AG09309 (cell line): ENCODE measurements at regions not wholly inside any gene's neighbourhood (a gene's known extent, or its start where the extent isn't known, plus 50 kb on each side); places are given as distances from the start of the nearest gene placed in this dataset.

Source experiments
- DNase-seq: peaks from one replicate; pipeline ENCODE4 v3.0.0-alpha.2; 2010; ENCODE audit warnings: low read depth
- H3K4me3 ChIP-seq: 2 replicates; pipeline ENCODE4 v1.5.1; 2011; ENCODE audit warnings: mild to moderate bottlenecking, low read depth, low read length, moderate library complexity; ENCODE audit not compliant: control insufficient read depth
- TF ChIP-seq, protein P1 (sequence below): IDR thresholded peaks from 2 replicates; pipeline ENCODE4 v1.5.1; 2011; ENCODE audit warnings: mild to moderate bottlenecking, low read depth, low read length, inconsistent platforms; ENCODE audit not compliant: insufficient read depth, control insufficient read depth; ENCODE audit errors: missing control alignments

DNA sequence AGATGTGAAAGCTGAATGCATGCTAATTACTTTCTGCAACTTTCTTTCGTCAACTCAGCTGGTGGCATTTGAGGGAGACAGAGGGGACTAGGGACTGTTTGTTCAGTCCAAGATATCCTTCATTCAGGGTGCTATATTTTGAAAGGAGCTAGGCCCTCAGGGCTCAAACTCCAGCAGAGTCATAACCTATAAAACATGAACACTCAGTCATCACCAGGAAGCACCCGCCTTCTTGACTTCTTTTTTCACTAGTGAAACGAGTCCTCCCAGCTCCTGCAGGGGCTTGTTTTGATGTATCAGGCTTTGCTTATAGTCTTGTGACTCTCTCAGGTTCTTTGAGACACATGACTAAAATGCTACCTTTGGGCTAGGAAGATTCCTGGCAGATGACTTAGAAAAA lies 230.6 kb downstream of the PCDH7 start:
- no peak for DNase-seq
- TF ChIP-seq, protein P1, sequence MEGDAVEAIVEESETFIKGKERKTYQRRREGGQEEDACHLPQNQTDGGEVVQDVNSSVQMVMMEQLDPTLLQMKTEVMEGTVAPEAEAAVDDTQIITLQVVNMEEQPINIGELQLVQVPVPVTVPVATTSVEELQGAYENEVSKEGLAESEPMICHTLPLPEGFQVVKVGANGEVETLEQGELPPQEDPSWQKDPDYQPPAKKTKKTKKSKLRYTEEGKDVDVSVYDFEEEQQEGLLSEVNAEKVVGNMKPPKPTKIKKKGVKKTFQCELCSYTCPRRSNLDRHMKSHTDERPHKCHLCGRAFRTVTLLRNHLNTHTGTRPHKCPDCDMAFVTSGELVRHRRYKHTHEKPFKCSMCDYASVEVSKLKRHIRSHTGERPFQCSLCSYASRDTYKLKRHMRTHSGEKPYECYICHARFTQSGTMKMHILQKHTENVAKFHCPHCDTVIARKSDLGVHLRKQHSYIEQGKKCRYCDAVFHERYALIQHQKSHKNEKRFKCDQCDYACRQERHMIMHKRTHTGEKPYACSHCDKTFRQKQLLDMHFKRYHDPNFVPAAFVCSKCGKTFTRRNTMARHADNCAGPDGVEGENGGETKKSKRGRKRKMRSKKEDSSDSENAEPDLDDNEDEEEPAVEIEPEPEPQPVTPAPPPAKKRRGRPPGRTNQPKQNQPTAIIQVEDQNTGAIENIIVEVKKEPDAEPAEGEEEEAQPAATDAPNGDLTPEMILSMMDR = no peak

DNA sequence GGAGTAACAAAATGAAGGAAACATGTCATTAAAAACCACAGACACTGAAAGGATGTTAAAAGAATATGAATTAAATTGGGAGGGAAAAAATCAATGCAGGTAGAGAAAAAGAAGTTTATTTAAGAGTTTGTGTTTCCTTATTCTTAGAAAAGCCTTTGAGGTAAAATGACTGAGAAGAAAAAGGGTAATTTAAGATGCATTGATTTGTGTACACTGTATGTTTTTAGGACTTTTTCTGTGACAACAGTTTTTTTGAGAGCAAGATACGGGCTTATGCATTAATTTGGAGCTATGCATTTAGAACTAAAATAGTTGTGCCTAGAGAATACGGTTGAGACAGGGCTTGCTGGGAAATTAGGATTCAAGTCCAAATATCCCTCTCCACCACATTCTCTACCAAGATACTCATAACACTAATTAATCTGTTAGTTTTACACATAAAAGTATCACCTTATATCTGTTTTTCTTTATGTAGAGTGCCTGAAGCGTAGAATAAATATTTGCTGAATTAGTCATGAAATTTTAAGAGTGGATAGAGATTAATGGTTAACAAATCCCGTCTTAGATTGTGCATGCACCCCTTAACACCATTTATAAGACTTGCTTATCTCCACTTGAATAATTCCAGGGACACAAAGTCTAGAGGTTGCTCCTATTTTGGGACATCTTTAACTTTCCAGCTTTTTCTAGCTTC lies 232.5 kb downstream of the PCDH7 start:
- DNase-seq = no peak
- no peak overlapping the region for H3K4me3 ChIP-seq
- TF ChIP-seq, protein P1 = no peak

More for the DNA sequence above, 230.6 kb downstream of the PCDH7 start:
- no peak overlapping the region for H3K4me3 ChIP-seq

DNA sequence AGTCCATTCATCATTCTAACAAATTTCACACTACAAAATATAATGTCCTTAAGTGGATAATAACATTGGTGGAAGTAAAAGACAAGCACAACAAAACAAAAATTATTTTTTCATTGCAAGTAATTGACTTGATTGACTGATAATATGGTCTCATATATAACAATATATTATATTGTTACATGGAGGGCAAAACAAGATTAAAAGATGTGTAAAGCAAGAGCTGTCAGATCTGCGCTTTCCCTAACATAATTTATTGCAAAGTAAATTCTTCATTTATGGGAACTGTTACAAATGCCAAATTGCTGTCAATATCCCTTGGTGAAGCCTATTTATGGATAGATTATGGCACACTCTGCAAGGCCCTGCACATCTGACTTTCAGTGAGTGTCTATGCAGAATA lies 233.6 kb downstream of the PCDH7 start:
- no peak for DNase-seq
- H3K4me3 ChIP-seq = no peak overlapping the region
- TF ChIP-seq, protein P1 = no peak

DNA sequence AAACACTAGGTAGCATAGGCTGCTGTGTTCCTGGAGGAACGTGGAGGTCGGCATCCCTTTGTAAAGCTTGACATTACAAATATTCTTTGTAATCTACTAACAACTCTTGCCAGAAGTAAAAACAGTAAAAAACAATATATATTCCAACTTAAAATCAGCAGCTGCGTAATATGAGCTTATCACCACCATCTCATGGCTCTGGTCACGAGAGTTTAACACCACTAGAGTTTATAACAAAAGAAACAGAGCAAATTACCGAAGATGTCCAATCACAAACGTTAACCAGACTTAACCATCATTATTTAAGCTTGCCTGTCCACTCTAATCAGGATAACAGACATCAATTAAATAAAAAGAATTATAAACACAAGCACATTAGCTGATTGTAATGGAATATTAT lies 236.7 kb downstream of the PCDH7 start:
- no peak overlapping the region for H3K4me3 ChIP-seq
- TF ChIP-seq, protein P1 = no peak
- DNase-seq = no peak

DNA sequence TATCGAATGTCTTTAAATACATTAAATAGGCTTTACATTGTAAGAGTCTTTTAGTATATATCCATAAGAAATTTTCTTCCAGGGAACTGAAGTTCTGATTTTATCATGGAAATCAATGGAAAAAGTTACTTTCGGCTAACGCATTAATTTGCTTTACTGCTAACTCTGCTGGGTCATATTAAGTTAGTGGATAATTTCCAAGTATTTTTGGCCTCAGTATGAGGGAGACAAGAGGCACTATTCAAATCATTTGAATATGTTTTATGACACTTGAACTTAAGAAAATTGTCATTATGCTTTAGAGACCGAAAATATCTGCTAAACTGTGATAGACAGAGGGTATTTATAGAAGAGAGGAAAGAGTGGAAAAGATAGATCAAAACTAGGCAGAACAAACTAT lies 237.5 kb downstream of the PCDH7 start:
- TF ChIP-seq, protein P1 = no peak
- no peak for DNase-seq
- H3K4me3 ChIP-seq = no peak overlapping the region

DNA sequence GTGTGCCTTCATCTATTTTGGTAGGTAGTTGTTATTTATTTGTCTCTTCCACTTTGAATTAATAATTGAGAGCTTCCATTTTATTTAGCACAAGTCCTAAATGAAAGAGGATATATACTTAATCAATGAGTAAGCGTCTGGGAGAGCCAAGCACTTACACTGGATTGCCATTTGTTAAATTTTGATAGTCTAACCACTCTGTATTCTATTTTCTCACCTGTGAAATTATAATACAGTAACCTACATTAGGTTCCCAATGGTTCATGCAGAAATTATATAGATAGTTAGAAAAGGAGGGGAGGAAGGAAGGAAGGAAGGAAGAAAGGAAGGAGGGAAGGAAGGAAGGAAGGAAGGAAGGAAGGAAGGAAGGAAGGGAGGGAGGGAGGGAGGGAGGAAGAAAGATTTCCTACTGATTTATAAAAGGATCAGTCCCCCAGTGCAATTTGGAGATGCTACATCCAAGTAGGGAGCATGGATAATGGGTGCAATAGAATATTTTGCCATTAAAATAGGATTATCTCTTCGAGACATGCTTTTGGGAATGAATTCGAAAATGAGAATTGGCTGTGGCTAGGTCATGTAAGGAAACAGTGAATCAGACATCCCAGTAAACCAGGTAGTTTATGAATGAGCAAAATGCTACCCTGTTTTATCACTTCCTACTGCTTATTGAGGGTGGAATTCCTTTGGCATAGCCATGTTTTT lies 239.8 kb downstream of the PCDH7 start:
- TF ChIP-seq, protein P1 = no peak
- H3K4me3 ChIP-seq = no peak overlapping the region
- DNase-seq = no peak
